Activated naive CD4-positive, alpha-beta T cell treated with anti-CD3 and anti-CD28 coated beads, Interleukin-2, amount 10 ng/mL, durations not matched to agents 7 days and 5 days (primary cell): ENCODE measurements at regions not wholly inside any gene's neighbourhood (a gene's known extent, or its start where the extent isn't known, plus 50 kb on each side); places are given as distances from the start of the nearest gene placed in this dataset.

Experiments used
- CTCF ChIA-PET: fragments of 350-600 bp; sonication (Branson Sonifier 250); formaldehyde crosslinking; loops from one replicate; lab custom pipeline; 2021; ENCODE audit warnings: antibody characterized with exemption; lab: Charles Lee
- DNase-seq: peaks from one replicate; pipeline ENCODE4 v3.0.0-alpha.2; 2020
- H3K27ac Mint-ChIP-seq: one replicate; pipeline ENCODE4 v1.8.0; 2021; ENCODE audit warnings: mild to moderate bottlenecking, moderate library complexity, mixed read lengths
- H3K27me3 Mint-ChIP-seq: one replicate; pipeline ENCODE4 v1.8.0; 2021; ENCODE audit warnings: mild to moderate bottlenecking, mixed read lengths
- H3K36me3 Mint-ChIP-seq: one replicate; pipeline ENCODE4 v1.8.0; 2021; ENCODE audit warnings: mixed read lengths
- H3K4me1 Mint-ChIP-seq: one replicate; pipeline ENCODE4 v1.8.0; 2021; ENCODE audit warnings: mixed read lengths
- H3K4me3 Mint-ChIP-seq: one replicate; pipeline ENCODE4 v1.8.0; 2021; ENCODE audit warnings: mild to moderate bottlenecking, moderate library complexity, mixed read lengths
- H3K9me3 Mint-ChIP-seq: one replicate; pipeline ENCODE4 v1.8.0; 2021; ENCODE audit warnings: mixed read lengths

DNA sequence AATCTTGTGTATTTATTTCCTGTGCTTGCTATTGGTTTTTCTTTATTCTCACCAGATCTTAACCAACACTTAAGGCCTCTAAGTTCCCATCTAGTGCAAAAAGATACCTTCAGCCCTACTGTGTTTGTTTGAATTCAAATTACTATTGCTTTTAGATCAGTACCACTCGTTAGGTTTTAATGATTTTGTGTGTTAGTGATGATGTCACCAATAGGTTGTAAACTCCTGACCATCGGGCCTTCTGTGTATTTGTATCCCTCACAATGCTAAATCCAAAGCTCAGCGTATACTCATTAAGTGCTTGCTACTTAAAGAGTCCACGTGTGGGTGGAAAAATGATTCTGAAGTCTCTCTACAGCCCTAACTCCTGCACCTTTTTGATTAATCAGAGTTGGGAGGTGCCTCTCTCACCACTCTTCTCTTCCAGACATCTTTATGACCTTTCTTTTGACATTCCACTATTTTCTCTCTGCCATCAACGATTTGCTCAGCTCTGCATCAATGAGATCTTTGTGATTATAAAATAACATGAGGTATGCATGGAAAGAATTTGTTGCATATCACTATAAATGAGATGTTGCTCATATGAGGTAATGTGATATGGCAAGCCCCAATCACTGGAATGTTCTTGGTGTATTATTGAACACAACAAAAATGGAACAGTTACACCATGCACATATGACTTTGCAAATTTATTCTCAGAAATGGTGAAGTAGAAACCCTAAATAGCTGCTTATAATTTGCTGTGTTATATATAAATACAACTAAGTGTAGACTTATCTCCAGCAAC is 55.1 kb upstream of the LAMA2 start:
- CTCF ChIA-PET, result no interaction called here
- H3K27ac Mint-ChIP-seq, result no peak overlapping the region
- H3K27me3 Mint-ChIP-seq, result no peaks in the 10 kb centered on the region
- no peak overlapping the region for H3K4me3 Mint-ChIP-seq
- no peaks in the 10 kb centered on the region for H3K36me3 Mint-ChIP-seq
- no peak for DNase-seq
- H3K4me1 Mint-ChIP-seq, result no peaks in the 10 kb centered on the region
- H3K9me3 Mint-ChIP-seq, result no peaks in the 10 kb centered on the region

DNA sequence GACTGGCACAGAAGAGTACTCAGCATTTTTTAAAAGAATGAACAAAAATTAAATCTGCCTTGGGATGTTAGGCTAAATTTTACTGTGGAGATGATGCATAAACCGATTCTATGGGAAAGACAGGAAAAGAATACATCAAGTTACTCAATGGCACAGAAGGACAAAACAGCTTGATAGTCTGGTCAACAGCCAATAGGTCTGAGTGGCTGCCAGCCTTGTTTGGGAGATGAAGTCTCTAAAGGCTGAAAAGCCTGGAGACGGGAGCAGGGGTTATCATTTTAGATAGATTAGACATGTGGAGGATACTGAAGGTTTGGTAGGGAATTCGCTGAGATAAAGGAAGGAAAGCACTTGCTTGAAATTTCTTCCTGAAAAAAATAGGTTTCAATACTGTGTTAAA is 56.3 kb upstream of the LAMA2 start:
- no peaks in the 10 kb centered on the region for H3K4me1 Mint-ChIP-seq
- no peak for DNase-seq
- H3K36me3 Mint-ChIP-seq, result no peaks in the 10 kb centered on the region
- no peak overlapping the region for H3K27ac Mint-ChIP-seq
- CTCF ChIA-PET, result no interaction called here
- H3K27me3 Mint-ChIP-seq, result no peaks in the 10 kb centered on the region
- no peak overlapping the region for H3K4me3 Mint-ChIP-seq
- no peaks in the 10 kb centered on the region for H3K9me3 Mint-ChIP-seq

DNA sequence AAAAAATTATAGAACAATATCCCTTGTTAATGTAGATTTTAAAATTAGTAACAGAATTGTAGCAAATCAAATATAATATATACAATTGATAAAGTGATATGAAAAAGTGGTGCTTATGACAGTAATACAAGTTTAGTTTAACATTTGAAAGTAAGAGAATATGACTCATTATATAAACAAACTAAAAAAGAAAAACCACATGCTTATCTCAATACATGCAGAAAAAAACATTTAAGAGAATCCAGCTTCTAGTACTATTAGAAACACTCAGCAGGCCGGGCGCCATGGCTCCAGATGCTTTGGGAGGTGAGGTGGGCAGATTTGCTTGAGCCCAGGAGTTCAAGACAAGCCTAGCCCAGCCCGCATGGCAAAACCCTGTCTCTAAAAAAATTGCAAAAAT is 60.7 kb upstream of the LAMA2 start:
- H3K36me3 Mint-ChIP-seq, result no peaks in the 10 kb centered on the region
- no peaks in the 10 kb centered on the region for H3K27me3 Mint-ChIP-seq
- no peaks in the 10 kb centered on the region for H3K9me3 Mint-ChIP-seq
- H3K4me1 Mint-ChIP-seq, result no peaks in the 10 kb centered on the region
- CTCF ChIA-PET, result no interaction called here
- H3K27ac Mint-ChIP-seq, result no peak overlapping the region
- H3K4me3 Mint-ChIP-seq, result no peak overlapping the region
- DNase-seq, result no peak

DNA sequence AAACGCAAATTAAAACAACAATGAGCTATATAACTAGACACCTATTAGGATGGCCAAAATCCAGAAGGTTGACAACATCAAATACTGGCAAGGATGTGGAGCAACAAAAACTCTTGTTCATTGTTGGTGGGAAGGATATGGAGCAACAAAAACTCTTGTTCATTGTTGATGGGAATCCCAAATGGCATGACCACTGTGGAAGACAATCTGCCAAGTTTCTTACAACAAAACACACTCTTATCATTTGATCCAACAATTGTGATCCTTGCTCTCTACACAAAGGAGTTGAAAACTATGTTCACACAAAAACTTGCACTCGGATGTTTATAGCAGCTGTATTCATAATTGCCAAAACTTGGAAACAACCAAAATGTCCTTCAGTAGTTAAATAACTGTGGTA is 61.8 kb upstream of the LAMA2 start:
- CTCF ChIA-PET, result no interaction called here

DNA sequence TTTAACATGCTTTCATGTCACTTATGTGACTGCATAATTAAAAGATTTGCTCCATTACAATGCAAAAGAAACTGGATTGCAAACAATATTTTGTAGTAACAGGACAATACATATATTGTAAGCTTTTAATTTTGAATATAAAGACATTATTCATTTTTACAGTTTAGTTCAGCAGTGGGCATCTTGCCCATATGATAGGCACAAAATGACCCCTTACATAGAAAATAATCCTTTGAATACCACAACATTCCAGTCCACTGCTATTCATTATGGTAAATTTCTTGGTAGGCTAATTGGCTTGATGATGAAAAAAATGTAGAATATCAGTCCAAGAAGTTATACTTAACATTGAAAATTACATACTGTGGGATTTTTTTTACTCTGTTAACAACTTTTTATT is 74.1 kb upstream of the LAMA2 start:
- CTCF ChIA-PET, result interaction anchor here (1.6 kb wide), 1 partner anchor 10 kb away, joined by 3 read pairs; no protein-coding TSS in a partner anchor
- Mint-ChIP-seq H3K27ac (no peak overlapping the region), H3K27me3 (no peaks in the 10 kb centered on the region), H3K4me1 (no peaks in the 10 kb centered on the region), H3K4me3 (no peak overlapping the region), H3K9me3 (no peaks in the 10 kb centered on the region), H3K36me3 (no peaks in the 10 kb centered on the region)
- DNase-seq, result no peak

More for the DNA sequence above, 61.8 kb upstream of the LAMA2 start:
- no peak for DNase-seq
- H3K36me3 Mint-ChIP-seq, result no peaks in the 10 kb centered on the region
- no peak overlapping the region for H3K4me3 Mint-ChIP-seq
- H3K27me3 Mint-ChIP-seq, result no peaks in the 10 kb centered on the region
- no peak overlapping the region for H3K27ac Mint-ChIP-seq
- no peaks in the 10 kb centered on the region for H3K9me3 Mint-ChIP-seq
- no peaks in the 10 kb centered on the region for H3K4me1 Mint-ChIP-seq

DNA sequence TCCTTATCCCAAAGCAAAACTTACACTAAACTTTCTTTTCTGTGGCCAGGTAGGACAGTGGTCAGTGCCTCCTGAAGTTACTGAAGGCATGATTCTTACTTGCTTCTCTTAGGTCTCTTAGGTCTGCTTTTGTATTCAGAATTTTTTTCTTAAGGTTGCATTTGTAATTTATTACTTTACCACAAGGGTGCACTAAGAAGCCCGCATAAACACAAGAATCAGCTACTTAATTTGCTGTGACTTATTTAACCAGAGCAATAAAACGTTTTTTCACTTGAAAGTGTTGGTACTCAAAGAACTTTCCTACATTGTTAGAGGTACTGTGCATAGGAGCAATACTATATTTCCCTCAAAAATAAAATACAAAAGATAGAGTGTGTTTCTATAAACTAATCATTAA is 75.4 kb upstream of the LAMA2 start:
- CTCF ChIA-PET, result interaction anchor here (1.0 to 1.6 kb wide), 3 partner anchors 9 to 563 kb away, joined by 3 read pairs; no protein-coding TSS in a partner anchor
- no peaks in the 10 kb centered on the region for H3K9me3 Mint-ChIP-seq
- H3K4me1 Mint-ChIP-seq, result no peaks in the 10 kb centered on the region
- H3K27ac Mint-ChIP-seq, result no peak overlapping the region
- no peaks in the 10 kb centered on the region for H3K36me3 Mint-ChIP-seq
- no peak for DNase-seq
- no peaks in the 10 kb centered on the region for H3K27me3 Mint-ChIP-seq
- no peak overlapping the region for H3K4me3 Mint-ChIP-seq

DNA sequence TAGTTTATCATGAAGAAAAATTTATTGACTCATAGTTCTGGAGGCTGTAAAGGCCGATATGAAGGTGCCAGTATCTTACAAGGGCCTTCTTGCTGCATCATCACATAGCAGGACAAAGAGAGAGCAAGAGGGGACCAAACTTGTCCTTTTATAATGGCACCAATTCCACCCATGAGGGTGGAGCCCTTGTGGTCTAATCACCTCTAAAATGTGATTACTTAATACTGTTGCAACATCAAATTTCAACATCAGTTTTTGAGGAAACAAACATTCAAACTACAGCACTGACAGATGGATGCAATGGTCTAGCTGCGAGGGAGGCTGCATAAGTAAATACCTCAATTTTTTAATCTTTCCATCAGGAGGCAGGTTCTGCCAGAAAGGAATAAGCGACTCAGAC is 76.7 kb upstream of the LAMA2 start:
- H3K27me3 Mint-ChIP-seq, result no peaks in the 10 kb centered on the region
- no peak overlapping the region for H3K27ac Mint-ChIP-seq
- no peak for DNase-seq
- no peaks in the 10 kb centered on the region for H3K36me3 Mint-ChIP-seq
- H3K4me3 Mint-ChIP-seq, result no peak overlapping the region
- H3K9me3 Mint-ChIP-seq, result no peaks in the 10 kb centered on the region
- H3K4me1 Mint-ChIP-seq, result no peaks in the 10 kb centered on the region
- CTCF ChIA-PET, result no interaction called here

DNA sequence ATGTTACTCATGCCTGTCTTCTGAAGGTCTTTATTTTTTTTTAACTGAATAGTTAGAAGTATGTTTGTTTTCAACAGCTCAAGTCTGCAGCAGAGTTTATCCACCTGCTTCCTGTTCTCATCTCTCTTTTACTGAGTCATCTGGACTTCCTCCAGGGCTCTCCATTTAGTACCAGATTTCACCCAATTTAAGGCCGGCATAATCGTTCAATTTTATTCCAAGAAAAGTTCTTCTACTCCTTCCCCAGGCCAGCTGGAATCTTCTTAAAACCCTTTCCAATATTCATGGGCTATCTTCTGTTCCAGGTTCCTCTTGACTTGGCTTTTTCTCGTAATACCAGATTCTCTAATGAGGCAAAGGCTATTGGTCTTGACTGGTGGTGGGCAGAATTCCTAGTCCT is 79.0 kb upstream of the LAMA2 start:
- Mint-ChIP-seq H3K4me1 (no peaks in the 10 kb centered on the region), H3K36me3 (no peaks in the 10 kb centered on the region), H3K4me3 (no peak overlapping the region), H3K27ac (no peak overlapping the region), H3K9me3 (no peaks in the 10 kb centered on the region), H3K27me3 (no peaks in the 10 kb centered on the region)
- no peak for DNase-seq
- CTCF ChIA-PET, result no interaction called here

DNA sequence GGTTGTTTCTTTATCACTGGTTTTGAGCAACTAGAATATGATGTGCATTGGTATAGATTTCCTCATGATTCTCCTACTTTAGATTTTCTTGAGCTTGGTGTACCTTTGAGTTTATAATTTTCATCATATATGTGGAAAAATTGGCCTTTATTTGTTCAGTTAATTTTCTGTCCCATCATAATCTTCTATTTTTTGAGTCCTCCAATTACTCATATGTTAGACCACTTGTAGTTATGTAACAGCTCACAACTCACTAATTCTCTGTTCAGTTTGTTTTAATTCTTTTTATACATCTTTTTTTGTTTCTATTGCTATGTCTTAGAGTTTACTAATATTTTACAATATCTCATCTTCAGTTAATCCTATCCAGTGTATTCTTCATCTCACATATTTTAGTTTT is 81.3 kb upstream of the LAMA2 start:
- no peak overlapping the region for H3K27ac Mint-ChIP-seq
- H3K9me3 Mint-ChIP-seq, result no peaks in the 10 kb centered on the region
- no peaks in the 10 kb centered on the region for H3K27me3 Mint-ChIP-seq
- CTCF ChIA-PET, result no interaction called here
- no peaks in the 10 kb centered on the region for H3K4me1 Mint-ChIP-seq
- no peak for DNase-seq
- H3K4me3 Mint-ChIP-seq, result no peak overlapping the region
- no peaks in the 10 kb centered on the region for H3K36me3 Mint-ChIP-seq

DNA sequence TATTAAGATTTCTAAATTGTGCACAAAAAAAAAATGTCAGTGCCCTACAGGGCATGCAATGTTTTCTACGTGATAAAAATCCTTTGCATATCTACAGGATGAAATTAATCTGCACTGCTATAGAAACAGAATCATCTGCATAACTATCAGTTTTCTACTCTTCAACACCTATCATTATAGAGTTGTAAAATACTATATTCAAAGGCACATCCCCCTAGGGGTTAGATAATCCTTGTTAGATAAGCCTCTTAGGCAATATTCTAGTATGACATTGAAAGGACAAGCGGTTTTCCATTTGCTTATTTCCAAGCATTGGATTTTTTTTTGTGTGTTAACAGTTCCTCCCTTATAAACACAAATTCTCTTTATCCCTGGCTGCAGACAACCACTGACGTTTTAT is 98.7 kb upstream of the LAMA2 start:
- H3K36me3 Mint-ChIP-seq, result no peaks in the 10 kb centered on the region
- H3K27me3 Mint-ChIP-seq, result no peaks in the 10 kb centered on the region
- no peak overlapping the region for H3K4me3 Mint-ChIP-seq
- no peak overlapping the region for H3K27ac Mint-ChIP-seq
- no peaks in the 10 kb centered on the region for H3K9me3 Mint-ChIP-seq
- CTCF ChIA-PET, result no interaction called here
- no peak for DNase-seq
- H3K4me1 Mint-ChIP-seq, result no peaks in the 10 kb centered on the region

DNA sequence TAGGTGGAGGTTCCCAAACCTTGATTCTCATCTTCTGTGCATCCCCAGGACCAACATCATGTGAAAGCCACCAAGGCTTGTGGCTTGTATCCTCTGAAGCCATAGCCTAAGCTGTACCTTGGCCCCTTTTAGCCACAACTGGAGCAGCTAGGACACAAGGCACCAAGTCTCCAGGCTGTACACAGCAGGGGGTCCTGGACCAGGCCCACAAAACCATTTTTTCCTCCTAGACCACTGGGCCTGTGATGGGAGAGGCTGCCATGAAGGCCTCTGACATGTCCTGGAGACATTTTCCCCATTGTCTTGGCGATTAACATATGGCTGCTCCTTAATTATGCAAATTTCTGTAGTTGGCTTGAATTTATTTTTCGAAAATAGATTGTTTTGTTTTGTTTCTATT is 114.8 kb upstream of the LAMA2 start:
- CTCF ChIA-PET, result no interaction called here
- H3K27me3 Mint-ChIP-seq, result no peaks in the 10 kb centered on the region
- H3K9me3 Mint-ChIP-seq, result peaks cover 7% of the 10 kb centered on the region

DNA sequence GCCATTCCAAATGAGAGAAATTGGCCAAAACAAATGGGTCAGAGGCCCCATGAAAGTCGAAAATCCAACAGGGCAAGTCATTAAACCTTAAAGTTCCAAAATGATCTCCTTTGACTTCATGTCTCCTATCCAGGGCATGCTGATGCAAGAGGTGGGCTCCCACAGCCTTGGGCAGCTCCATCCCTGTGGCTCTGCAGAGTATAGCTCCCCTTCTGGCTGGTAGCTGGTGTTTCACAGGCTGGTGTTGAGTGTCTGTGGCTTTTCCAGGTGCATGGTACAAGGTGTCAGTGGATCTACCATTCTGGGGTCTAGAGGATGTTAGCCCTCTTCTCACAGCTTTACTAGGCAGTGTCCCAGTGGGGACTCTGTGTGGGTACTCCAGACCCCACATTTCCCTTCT is 115.2 kb upstream of the LAMA2 start:
- no peak for DNase-seq

More for the DNA sequence above, 114.8 kb upstream of the LAMA2 start:
- no peaks in the 10 kb centered on the region for H3K36me3 Mint-ChIP-seq
- H3K4me3 Mint-ChIP-seq, result no peak overlapping the region
- no peaks in the 10 kb centered on the region for H3K4me1 Mint-ChIP-seq
- DNase-seq, result no peak
- H3K27ac Mint-ChIP-seq, result no peak overlapping the region

DNA sequence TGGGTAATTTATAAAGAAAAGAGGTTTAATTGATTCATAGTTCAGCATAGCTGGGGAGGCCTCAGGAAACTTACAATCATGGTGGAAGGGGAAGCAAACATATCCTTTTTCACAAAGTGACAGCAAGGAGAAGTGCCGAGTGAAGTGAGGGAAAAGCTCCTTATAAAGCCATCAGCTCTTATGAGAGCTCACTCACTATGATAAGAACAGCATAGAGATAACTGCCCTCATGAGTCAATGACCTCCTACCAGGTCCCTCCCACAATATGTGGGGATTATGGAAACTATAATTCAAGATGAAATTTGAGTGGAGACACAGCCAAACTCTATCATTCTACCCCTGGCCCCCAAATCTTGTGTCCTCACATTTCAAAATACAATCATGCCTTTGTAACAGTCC is 115.8 kb upstream of the LAMA2 start:
- CTCF ChIA-PET, result no interaction called here
- DNase-seq, result no peak
- Mint-ChIP-seq H3K27ac (no peak overlapping the region), H3K4me1 (no peaks in the 10 kb centered on the region), H3K27me3 (no peaks in the 10 kb centered on the region), H3K36me3 (no peaks in the 10 kb centered on the region), H3K9me3 (peaks cover 7% of the 10 kb centered on the region), H3K4me3 (no peak overlapping the region)

More for the DNA sequence above, 115.2 kb upstream of the LAMA2 start:
- CTCF ChIA-PET, result no interaction called here
- Mint-ChIP-seq H3K27ac (no peak overlapping the region), H3K27me3 (no peaks in the 10 kb centered on the region), H3K36me3 (no peaks in the 10 kb centered on the region), H3K9me3 (peaks cover 7% of the 10 kb centered on the region), H3K4me3 (no peak overlapping the region), H3K4me1 (no peaks in the 10 kb centered on the region)

DNA sequence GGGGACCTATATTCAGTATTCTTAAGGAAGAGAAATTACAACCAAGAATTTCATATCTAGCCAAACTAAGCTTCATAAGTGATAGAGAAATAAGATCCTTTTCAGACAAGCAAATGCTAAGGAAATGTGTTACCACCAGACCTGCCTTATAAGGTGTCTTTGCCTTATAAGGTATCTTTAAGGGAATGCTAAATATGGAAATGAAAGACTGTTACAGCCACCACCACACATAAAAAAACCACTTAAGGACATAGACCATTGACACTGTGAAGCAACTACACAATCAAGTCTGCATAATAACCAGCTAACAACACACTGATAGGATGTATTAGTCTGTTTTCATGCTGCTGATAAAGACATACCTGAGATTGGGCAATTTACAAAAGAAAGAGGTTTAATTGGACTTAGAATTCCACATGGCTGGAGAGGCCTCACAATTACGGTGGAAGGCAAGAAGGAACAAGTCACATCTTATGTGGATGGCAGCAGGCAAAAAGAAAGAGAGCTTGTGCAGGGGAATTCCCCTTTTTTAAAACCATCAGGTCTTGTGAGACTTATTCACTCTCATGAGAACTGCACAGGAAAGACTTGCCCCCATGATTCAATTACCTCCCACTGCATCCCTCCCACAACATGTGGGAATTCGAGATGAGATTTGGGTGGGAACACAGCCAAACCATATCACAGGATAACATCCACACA is 119.2 kb upstream of the LAMA2 start:
- H3K9me3 Mint-ChIP-seq, result peaks cover 2% of the 10 kb centered on the region
- DNase-seq, result no peak
- no peaks in the 10 kb centered on the region for H3K36me3 Mint-ChIP-seq
- no peak overlapping the region for H3K27ac Mint-ChIP-seq
- CTCF ChIA-PET, result no interaction called here
- no peaks in the 10 kb centered on the region for H3K4me1 Mint-ChIP-seq
- no peak overlapping the region for H3K4me3 Mint-ChIP-seq
- H3K27me3 Mint-ChIP-seq, result no peaks in the 10 kb centered on the region

DNA sequence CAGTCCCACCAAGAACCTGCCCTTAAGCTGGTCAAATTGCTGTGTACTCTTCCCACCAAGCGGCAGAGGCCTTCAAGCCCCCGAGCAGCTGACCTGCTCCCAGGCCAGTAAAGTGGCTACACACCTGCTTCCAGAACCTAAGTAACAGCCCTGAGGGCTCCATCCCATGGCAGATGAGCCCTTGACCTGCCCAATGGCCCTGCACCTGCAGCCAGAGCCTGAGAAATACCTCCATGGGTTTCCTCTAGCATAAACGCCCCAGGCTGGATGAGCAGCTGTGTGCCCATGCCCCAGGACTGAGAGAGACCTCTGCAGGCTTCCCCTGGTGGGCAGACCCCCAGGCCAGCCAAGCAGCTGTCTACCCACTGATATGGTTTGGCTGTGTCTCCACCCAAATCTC is 123.0 kb upstream of the LAMA2 start:
- H3K27me3 Mint-ChIP-seq, result no peaks in the 10 kb centered on the region
- CTCF ChIA-PET, result no interaction called here
- H3K27ac Mint-ChIP-seq, result no peak overlapping the region
- no peak for DNase-seq
- H3K4me1 Mint-ChIP-seq, result no peaks in the 10 kb centered on the region
- H3K4me3 Mint-ChIP-seq, result no peak overlapping the region
- no peaks in the 10 kb centered on the region for H3K9me3 Mint-ChIP-seq
- H3K36me3 Mint-ChIP-seq, result no peaks in the 10 kb centered on the region
